ENCODE measurements at regions not wholly inside any gene's neighbourhood (a gene's known extent, or its start where the extent isn't known, plus 50 kb on each side); places are given as distances from the start of the nearest gene placed in this dataset.

DNA sequence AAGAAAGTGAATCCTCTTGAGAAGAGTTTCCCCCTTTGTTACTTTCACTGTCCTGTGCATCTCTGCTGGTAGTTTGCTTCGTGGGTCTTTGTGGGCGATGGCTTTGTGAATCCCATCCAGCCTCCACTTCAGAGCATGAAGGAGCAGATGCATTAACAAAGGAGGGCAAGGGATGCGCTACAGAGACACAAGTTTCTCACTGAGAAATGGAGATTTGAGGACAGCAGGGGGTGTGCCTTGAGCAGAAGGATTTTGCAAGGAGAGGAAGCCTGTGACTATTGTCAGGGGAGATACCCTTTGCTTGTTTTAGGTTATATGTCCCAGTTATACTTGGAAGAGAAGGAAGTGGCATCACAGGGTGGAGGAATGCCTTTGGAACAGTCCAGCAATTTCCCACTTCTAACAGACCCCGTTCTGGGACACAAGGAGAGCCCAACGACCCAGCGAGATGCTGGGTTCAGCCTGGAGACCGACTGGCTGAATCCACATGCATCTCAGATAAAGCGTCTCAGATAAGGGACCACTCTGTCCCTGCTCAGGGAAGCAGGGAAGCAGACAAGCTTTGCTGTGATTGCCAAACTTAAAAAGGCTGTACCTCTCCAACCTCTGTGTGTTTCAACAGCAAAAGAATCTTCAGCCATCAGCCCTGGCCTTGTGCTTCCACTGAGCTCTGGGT lies 314.6 kb upstream of the GATB start:
- peaks cover 13% of the 10 kb centered on the region for H3K4me1 ChIP-seq (ENCODE audit: insufficient read depth, low read length)
- no peaks in the 10 kb centered on the region for H3K27me3 ChIP-seq (ENCODE audit: insufficient read depth, low read length)
- H3K4me3 ChIP-seq (ENCODE audit: low read length): no peak overlapping the region
- no peaks in the 10 kb centered on the region for H3K9me3 ChIP-seq (ENCODE audit: low read depth, low read length)

DNA sequence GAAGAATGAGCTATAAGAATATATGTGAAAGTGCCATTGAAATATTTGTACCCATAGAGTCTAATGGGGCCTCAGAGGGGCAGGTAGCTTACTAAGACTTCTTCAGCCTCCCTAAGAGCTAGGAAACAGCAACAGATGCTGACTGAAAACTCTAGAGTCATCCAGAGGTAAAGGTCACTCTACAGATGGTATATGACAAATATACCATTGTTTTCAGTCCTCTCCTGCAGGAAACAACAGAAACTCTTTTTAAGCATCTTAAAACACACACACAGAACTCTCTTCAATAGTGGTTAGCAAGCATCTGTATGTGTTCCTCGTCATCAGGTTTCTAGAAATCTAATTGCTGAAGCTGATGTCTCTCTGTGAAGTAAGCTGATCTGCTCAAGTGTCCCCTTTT lies 313.8 kb upstream of the GATB start:
- no peaks in the 10 kb centered on the region for H3K9me3 ChIP-seq (ENCODE audit: low read depth, low read length)
- no peak overlapping the region for H3K4me3 ChIP-seq (ENCODE audit: low read length)
- no peaks in the 10 kb centered on the region for H3K27me3 ChIP-seq (ENCODE audit: insufficient read depth, low read length)
- H3K4me1 ChIP-seq (ENCODE audit: insufficient read depth, low read length): peaks cover 5% of the 10 kb centered on the region

DNA sequence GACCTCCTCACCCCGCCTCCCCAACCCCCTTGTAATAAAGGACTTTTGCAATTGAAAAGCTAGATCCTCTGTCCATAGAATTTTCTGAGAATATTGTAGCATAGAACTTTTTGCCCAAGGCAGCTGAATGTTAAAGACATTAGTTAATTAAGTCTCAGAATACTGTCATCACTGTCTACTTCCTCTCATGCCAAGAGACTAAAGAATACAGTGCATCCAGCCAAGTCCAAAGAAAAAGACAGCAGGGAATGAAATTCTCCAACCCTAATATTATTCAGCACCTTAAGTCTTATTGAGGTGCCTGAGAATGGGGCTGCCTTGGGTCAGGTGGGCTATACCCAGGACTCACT lies 313.3 kb upstream of the GATB start:
- Histone ChIP-seq H3K27me3 (ENCODE audit: insufficient read depth, low read length) (no peaks in the 10 kb centered on the region), H3K4me1 (ENCODE audit: insufficient read depth, low read length) (no peaks in the 10 kb centered on the region), H3K9me3 (ENCODE audit: low read depth, low read length) (no peaks in the 10 kb centered on the region), H3K4me3 (ENCODE audit: low read length) (no peak overlapping the region)

DNA sequence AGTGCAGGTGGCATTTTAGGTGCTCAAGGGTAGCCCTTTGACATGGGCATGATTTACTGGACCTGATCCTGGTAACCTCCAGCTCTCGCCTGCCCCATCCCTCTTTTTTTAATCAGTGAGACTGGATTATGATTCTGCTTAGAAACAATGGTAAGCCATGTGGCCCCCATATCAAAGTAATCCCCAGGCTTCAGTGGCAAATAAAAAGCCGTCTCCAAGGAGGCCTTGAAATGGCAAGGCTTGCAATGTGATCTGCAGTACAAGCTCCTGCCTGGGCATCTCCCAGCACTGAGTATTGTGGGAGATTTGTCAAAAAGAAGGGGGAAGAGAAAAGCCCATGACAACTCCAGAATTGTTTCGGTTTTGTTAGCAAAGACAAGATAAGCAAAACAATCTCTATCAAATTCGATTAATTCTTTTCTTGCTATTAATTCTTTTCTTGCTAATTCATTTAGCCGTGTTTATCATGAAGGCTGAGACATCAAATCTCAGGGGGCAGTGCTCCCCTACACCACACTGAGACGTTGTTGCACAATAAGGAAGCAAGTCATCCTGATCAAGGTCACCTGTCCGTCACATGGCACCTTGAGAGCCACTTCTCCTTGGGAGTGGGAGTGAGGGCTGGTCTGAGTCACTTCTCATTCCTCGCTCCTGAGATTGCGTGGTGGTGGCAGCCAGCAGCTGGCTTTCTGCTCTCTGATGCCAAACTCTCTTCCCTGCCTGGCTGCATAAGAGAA lies 312.7 kb upstream of the GATB start:
- Histone ChIP-seq H3K4me1 (ENCODE audit: insufficient read depth, low read length) (no peaks in the 10 kb centered on the region), H3K27me3 (ENCODE audit: insufficient read depth, low read length) (no peaks in the 10 kb centered on the region), H3K9me3 (ENCODE audit: low read depth, low read length) (no peaks in the 10 kb centered on the region)

DNA sequence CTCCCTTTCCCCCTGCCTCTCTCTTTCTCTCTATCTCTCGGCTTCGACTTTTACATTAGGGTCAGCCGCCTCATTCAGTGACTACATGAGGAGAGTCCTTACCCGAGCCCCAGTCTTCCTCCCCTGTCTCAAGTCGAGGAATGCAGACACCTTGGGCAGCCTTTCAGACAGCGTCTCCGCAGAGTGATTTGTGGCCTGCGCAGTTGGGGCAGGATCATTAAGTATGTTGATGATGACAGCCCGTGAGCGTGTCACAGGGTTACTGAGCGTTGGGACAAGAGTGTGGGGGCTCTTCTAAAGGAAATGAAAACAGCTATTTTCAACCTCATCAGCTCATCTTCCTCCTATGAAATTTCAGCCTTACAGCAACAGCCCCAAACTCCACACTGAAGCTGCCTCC lies 312.1 kb upstream of the GATB start:
- no peaks in the 10 kb centered on the region for H3K4me1 ChIP-seq (ENCODE audit: insufficient read depth, low read length)
- no peak overlapping the region for H3K4me3 ChIP-seq (ENCODE audit: low read length)
- H3K9me3 ChIP-seq (ENCODE audit: low read depth, low read length): no peaks in the 10 kb centered on the region
- H3K27me3 ChIP-seq (ENCODE audit: insufficient read depth, low read length): no peaks in the 10 kb centered on the region

More for the DNA sequence above, 312.7 kb upstream of the GATB start:
- H3K4me3 ChIP-seq (ENCODE audit: low read length): no peak overlapping the region

DNA sequence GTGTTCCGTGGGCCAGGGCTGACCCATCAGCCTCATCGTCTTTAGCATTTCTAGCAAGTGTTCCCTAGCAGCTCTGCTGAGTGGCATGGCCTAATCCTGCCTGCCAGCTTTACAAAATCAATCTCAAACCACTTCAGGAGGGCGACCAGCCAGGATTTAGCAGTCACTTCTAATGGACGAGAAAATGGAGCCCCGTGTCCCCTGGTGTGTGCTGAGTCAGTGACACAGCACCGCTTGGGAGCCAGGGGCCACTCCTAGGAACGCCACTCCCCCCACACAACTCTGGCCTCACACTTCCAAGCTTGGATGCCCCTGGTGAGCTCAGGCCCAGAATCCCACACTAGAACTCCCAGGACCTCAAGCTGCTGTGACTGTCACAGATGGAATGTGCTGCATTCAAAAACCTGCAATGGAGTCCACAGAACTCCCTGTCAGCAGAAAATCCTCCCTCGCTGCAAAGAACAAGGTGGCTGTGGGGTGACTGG lies 311.2 kb upstream of the GATB start:
- no peaks in the 10 kb centered on the region for H3K4me1 ChIP-seq (ENCODE audit: insufficient read depth, low read length)
- no peaks in the 10 kb centered on the region for H3K9me3 ChIP-seq (ENCODE audit: low read depth, low read length)
- H3K4me3 ChIP-seq (ENCODE audit: low read length): no peak overlapping the region
- H3K27me3 ChIP-seq (ENCODE audit: insufficient read depth, low read length): no peaks in the 10 kb centered on the region

DNA sequence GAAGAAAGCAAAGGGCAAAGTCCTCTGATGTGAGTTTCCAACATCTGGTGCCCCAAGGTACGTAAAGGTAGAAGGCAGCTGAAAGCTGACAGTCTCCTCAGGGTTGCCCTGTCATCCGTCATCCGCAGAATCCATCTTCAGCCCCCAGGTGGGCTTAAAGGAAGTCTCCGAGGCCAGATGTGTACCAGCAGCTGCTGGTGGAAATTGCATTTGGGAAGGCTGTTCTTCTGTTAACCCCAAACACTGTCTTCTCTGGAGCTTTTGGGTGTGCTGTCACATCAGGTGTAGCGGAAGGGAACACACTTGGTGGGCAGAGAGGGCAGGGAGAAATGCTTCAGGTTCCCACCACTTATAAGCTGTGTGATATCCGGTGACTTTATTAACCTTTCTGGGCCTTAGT lies 310.0 kb upstream of the GATB start:
- Histone ChIP-seq H3K27me3 (ENCODE audit: insufficient read depth, low read length) (no peaks in the 10 kb centered on the region), H3K9me3 (ENCODE audit: low read depth, low read length) (no peaks in the 10 kb centered on the region), H3K4me3 (ENCODE audit: low read length) (no peak overlapping the region), H3K4me1 (ENCODE audit: insufficient read depth, low read length) (no peaks in the 10 kb centered on the region)

DNA sequence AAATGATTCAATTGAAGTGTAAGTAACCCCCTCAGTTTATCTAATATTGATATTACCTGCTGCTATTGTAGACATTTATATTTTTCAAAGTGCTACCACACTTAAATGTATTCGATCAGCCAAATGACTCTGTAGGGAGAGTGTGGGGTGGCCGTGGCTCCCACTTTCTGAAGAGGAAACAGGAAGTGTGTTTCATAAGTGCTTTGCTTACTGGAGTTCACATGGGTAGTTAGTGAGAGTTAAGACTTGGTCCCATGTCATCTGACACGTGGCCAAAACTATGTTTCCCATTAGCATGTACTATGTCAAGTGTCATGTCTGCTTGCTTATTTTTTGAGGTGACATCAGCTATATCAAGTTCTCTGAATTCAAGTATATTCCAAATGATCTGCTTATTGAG lies 308.1 kb upstream of the GATB start:
- Histone ChIP-seq H3K4me1 (ENCODE audit: insufficient read depth, low read length) (peaks cover 2% of the 10 kb centered on the region), H3K9me3 (ENCODE audit: low read depth, low read length) (no peaks in the 10 kb centered on the region), H3K27me3 (ENCODE audit: insufficient read depth, low read length) (no peaks in the 10 kb centered on the region), H3K4me3 (ENCODE audit: low read length) (no peak overlapping the region)

DNA sequence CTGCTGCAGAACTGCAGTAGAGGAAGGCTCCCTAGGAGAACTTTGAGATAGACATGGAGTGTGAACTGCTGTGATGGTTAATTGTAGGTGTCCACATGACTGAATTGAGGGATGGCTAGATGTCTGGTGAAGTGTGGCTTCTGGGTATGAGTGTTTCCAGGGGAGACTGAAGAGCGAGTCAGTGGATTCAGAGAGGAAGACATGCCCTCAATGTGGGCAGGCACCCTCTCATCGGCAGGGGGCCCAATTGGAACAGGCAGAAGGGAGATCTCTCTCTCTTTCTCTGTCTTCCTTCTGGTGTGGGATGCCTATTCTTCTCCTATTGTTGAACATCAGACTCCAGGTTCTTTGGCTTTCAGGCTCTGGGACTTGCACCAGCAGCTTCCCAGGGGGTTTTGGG lies 304.7 kb upstream of the GATB start:
- Histone ChIP-seq H3K4me1 (ENCODE audit: insufficient read depth, low read length) (peaks cover 3% of the 10 kb centered on the region), H3K4me3 (ENCODE audit: low read length) (no peak overlapping the region), H3K27me3 (ENCODE audit: insufficient read depth, low read length) (no peaks in the 10 kb centered on the region), H3K9me3 (ENCODE audit: low read depth, low read length) (no peaks in the 10 kb centered on the region)

DNA sequence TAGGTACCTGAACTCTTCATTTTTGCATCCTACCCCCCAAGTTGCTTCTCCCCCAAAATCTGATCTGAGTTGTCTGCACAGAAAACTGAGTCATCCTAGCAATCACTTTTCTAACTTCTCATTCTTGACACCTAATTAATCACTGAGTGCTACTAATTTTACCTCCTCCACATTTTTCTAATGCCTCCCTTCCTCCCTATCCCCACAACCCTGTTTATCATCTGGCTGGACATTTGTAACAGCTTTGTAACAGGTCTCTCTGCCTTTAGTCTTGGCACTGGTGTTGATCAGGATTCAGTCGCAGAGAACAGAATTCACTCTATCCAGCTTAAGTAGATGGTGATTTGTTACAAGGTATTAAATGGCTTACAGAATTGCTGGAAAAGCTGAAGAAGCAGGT lies 303.9 kb upstream of the GATB start:
- no peaks in the 10 kb centered on the region for H3K27me3 ChIP-seq (ENCODE audit: insufficient read depth, low read length)
- H3K9me3 ChIP-seq (ENCODE audit: low read depth, low read length): no peaks in the 10 kb centered on the region
- no peak overlapping the region for H3K4me3 ChIP-seq (ENCODE audit: low read length)
- H3K4me1 ChIP-seq (ENCODE audit: insufficient read depth, low read length): peaks cover 3% of the 10 kb centered on the region

DNA sequence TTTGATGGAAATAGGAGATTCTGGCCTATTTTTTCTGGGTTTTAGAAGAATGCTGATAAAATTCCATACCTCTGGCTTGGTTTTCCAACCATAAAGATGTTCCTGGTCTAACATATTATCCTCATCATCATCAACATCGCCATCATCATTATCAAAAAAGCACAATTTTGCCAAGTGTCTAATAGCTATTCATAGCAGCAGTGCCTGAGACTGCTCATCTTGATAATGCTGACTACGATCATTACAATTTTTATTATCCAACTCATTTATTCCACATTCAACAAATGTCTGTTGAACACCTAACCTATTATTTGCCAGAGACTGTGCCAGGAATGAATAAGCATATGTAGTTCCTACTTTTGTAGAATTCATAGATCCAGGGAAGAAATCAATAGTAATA lies 303.5 kb upstream of the GATB start:
- H3K4me3 ChIP-seq (ENCODE audit: low read length): no peak overlapping the region
- H3K4me1 ChIP-seq (ENCODE audit: insufficient read depth, low read length): peaks cover 3% of the 10 kb centered on the region
- no peaks in the 10 kb centered on the region for H3K27me3 ChIP-seq (ENCODE audit: insufficient read depth, low read length)
- no peaks in the 10 kb centered on the region for H3K9me3 ChIP-seq (ENCODE audit: low read depth, low read length)

DNA sequence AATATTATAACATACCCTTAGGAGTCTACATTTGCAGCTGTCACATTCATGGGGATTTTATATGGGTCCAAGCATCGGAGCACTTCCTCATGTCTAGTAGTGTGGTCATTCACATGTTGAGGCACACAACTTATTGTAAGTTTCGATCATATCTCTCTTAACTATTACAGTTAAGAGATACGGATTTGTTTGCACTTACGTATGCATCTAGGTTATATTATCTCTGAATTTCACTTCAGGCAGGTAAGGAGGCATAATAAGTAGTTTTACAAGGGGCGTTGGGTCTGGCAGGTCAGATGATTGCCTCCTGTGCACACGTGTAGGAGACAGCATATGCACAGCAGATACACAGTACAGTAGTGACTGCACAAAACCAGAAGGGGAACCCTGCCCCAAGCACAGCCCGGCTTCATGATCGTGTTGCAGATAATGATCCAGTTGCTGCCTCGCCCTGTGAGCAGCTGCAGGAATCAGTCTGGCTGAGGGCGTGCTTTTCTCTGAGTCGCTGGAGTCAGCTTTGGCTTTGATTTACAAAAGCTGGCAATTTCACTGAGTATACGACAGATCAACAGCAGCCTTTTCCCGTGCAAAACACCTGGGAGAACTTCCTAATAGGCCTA lies 302.9 kb upstream of the GATB start:
- Histone ChIP-seq H3K4me1 (ENCODE audit: insufficient read depth, low read length) (peaks cover 3% of the 10 kb centered on the region), H3K4me3 (ENCODE audit: low read length) (no peak overlapping the region), H3K27me3 (ENCODE audit: insufficient read depth, low read length) (no peaks in the 10 kb centered on the region), H3K9me3 (ENCODE audit: low read depth, low read length) (no peaks in the 10 kb centered on the region)

DNA sequence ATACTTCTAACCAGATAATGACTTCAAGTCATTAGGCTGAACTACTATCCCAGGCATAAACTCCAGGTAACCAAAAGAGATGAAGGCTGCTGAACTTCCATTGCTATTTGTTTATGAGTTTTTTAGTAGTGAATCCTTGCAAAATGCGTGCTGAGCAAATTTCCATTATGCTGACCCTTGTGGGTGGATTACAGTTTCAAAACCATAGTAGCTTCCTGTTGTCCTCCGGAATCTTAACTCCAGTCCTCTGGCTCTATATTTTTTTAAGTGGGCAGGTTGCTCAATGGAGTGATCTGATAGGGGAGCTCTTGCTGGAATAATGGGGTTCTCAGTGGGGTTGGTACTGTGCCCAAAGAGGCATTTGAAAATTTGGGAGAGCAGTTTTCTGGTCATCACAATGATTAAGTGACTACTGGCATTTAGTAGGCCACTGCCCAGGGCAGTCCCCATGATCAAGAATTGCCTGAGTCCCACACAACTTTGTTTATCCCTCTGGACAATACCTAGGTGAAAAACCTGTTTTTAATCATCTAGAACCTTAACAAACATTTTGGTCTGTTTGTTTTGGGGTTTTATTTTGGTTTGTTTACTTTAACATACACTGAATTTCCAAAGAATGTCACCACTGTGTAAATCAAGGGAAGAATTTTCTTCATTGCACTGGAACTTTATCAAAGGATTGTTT lies 302.3 kb upstream of the GATB start:
- Histone ChIP-seq H3K4me3 (ENCODE audit: low read length) (no peak overlapping the region), H3K4me1 (ENCODE audit: insufficient read depth, low read length) (peaks cover 3% of the 10 kb centered on the region), H3K9me3 (ENCODE audit: low read depth, low read length) (peaks cover 1% of the 10 kb centered on the region)

DNA sequence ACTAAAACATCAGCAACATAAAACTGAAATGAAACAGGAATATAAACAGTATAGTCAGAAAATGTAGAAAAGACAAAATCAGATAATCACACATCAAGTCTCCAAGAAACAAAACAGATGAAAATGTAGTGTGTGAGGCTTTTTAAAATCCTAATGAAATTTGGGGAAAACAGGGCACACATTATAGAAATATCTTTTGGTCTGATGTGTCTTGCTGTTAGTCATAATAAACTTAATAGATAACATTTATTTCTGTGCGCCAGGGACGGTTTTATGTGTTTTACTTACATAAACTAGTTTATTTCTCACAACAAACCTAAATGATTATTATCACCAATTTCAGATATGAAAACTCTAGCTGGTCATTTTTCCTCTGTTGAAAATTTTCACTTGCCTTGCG lies 293.9 kb upstream of the GATB start:
- Histone ChIP-seq H3K4me1 (ENCODE audit: insufficient read depth, low read length) (peaks cover 5% of the 10 kb centered on the region), H3K4me3 (ENCODE audit: low read length) (no peak overlapping the region), H3K27me3 (ENCODE audit: insufficient read depth, low read length) (no peaks in the 10 kb centered on the region), H3K9me3 (ENCODE audit: low read depth, low read length) (peaks cover 8% of the 10 kb centered on the region)

More for the DNA sequence above, 302.3 kb upstream of the GATB start:
- no peaks in the 10 kb centered on the region for H3K27me3 ChIP-seq (ENCODE audit: insufficient read depth, low read length)

DNA sequence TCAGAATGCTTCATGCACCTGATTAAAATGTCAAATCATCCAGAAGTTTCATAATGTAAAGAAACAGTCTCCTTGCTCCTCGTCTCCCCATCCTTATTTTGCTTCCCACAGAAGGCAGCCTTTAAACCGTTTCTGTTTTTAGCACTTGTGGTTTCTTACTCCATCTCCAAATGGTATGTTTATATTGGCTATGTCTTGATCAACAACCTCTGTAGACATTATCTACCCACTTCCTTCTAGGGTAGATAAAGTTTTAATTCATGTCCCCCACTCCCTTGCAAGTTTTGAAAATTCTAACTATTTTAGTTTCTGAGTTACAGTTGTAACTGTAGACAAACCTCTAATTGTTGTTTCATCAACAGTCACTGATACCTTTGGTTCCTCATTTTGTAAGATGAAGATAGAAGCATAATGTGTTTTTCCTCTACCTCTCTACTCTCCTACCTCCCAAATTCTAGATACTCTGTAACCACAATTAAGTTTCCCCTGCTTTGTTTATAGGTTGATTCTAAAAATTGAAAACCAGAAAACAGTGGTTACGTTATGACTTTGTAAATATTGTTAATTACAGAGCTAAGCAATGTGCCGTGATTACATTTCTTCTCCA lies 291.7 kb upstream of the GATB start:
- Histone ChIP-seq H3K27me3 (ENCODE audit: insufficient read depth, low read length) (no peaks in the 10 kb centered on the region), H3K9me3 (ENCODE audit: low read depth, low read length) (peaks cover 1% of the 10 kb centered on the region), H3K4me1 (ENCODE audit: insufficient read depth, low read length) (peaks cover 5% of the 10 kb centered on the region), H3K4me3 (ENCODE audit: low read length) (no peak overlapping the region)

All from mononuclear cell (primary cell).